Muscle of back (tissue), 3 donors: ENCODE measurements at regions not wholly inside any gene's neighbourhood (a gene's known extent, or its start where the extent isn't known, plus 50 kb on each side); places are given as distances from the start of the nearest gene placed in this dataset.

Experiments used
- DNase-seq, 3 donors: peaks; one replicate each; pipeline versions ENCODE4 v3.0.0 to v3.0.0-alpha.2; 2013

GRCh38 chr10:36057731-36058130 is 415.6 kb upstream of the FZD8 start:
- no peak for DNase-seq

DNA sequence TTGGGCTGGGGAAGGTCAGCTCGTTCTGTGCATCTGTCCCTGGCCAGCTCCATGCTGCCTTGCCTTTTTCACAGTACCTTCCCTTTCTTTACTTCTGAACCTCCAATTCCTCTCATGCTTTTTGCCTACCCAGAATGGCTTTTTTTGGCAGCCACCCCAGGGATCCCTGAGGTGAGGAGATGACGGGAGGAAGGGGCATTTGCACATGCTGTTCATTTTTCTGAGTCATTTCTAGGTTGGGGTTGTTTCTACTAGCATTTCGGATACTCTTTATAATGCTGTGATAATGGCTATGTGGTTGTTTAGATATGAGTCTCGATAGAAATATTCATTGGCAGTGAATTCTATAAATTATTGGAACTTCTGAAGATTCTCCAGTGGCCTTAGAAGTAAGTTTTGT is 415.1 kb upstream of the FZD8 start:
- DNase-seq = no peak

- DNase-seq = no peak
Measured at GRCh38 chr10:36053775-36054174, 411.7 kb upstream of the FZD8 start.

DNA sequence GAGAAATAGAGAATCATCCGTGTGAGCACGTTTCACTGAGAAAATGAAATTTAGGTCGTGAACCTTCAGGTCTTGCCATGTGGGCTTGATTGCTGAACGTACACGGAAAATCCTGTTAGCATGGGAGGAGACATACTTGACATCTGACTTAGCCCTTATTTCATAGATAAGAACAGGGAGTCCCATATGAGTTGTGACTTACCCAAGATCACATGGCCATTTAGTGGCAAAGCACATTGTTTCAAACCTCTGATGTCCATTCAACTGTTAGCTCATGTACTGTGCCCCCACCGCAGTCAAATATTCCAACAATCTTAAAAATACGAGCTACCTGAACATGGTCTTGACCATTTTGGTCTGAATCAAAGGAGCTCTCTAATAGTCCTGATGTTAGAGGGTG is 411.2 kb upstream of the FZD8 start:
- DNase-seq = no peak

- DNase-seq = peak; percentile 64 to 93 (median 77)
Measured at GRCh38 chr10:36051500-36051991, 409.4 kb upstream of the FZD8 start.

- peak; percentile 74 to 84 (median 76) for DNase-seq
Measured at GRCh38 chr10:36050763-36051499, 408.8 kb upstream of the FZD8 start.

DNA sequence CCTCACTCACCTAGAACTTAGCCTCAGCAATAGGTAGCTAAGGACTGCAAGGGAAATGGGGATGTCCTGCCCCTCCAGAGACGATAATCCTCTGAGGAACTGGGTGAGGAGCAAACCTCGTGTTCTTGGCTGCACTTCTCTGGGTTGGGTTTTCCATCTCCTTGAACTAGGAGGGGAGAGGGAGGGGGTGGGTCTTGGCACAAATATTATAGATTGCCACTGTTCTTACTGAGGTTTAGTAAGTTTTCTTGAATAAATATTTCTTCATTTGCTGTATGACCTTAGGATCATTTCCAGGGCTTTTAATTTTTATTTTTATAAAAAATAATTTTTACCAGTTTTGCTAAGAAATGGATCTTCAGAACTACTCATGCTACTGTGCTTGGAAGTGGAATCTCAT is 406.7 kb upstream of the FZD8 start:
- DNase-seq = no peak

DNA sequence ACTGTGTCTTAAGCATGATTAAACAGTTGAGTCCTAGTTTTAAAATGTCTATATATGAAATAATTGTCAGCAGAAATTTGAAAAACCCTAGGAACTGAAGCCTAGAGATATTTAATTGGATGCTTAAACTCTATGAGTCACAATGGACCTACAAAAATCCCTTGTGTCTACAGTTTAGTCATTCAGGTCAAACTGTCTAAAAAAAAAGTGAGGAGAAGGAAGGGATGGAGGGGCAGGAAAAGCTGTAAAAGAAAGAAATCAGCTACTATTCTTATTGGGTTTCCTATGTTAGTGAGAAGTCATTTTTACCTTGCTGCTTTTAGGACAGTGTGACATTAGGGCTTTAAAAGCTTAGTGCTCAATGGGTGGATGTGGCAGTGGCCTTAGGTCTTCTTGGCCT is 406.1 kb upstream of the FZD8 start:
- DNase-seq = no peak

- DNase-seq = no peak
Measured at GRCh38 chr10:36042135-36042534, 400.0 kb upstream of the FZD8 start.

DNA sequence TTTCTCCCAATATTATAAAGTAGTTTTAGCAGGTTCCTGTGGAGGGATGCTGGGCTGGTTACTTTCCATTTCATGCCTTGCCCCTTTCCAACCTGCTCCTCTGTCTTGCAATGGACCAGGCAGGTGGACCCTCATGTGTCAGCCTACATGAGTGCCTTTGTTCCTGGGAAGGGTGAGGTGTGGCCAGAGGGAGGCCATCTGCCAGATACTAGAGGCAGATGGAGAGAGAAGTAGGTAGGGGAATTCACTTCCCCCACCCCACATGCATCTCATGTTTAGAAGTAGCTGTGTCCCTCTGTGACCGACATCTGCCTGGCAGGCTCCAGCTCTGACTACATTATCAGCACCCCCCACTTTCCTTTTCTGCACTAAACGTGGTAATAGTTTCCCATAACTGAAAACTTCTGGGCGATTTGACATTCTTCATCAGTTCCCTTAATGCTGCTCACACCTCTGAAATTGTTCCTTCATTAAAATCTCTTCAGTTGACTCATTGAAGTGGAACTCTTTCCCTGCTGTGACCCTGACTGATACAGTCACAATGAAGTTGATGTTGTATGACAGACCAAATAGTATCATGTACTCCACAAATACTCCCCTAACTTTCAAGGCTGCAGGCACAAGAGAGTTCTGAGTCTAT is 396.3 kb upstream of the FZD8 start:
- no peak for DNase-seq

DNA sequence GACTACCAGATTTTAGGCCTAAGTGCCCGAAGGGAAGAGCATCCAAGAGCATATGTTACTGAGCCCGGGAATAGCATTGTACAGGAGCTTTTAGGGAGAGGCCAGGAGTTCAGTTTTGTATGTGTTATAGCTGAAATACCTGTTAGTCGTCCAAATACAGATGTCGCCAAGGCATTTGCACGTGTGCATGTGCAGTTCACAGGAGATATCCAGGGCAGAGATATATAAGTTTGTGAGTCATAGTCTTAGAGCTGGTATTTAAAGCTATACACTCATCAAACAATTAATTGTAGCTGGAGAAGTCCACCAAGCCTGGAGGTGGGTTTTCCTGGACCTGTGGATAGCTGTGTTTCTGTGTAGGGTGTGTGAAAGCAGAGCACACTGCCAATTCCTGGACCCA is 394.0 kb upstream of the FZD8 start:
- DNase-seq = no peak

DNA sequence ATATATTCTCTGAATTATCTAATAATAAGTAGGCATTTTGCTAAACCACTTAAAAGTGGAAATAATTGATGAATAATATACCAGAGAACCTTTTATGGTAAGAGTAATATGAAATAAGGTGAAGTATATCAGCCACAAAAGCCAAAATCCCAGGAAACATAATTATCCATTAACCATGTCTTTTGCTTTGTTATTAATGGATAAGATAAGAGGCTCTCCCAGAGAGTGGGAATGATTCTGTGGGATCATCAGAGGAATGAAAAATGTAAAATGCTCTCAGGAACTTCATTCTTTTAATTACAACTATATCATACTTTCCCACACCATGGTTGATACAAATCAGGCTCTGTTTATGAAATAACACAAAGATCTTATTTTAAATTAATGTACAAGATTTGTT is 391.7 kb upstream of the FZD8 start:
- DNase-seq = no peak

- DNase-seq = no peak
Measured at GRCh38 chr10:36030516-36030915, 388.4 kb upstream of the FZD8 start.

- no peak for DNase-seq
Measured at GRCh38 chr10:36026656-36027390, 384.7 kb upstream of the FZD8 start.

DNA sequence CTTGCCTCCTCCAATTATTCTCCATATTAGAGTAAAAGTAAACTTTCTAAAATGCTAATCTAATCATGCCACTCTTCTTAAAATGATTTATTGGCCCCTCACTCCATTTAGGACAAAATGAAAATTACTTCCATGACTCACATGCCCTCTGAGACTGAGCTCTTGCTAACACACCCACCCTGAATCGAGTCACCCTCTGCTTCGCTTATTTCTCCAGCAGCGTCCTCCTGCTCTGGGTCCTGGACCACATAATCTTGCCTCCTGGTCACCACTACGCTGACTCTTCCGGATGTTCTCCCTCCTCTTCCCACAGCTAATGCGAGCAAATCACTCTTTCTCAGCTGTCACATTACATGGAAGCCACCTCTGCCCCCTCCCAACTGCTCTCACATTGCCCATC is 384.0 kb upstream of the FZD8 start:
- DNase-seq = no peak

- DNase-seq = peak in 2 of 3 donors; percentile 20 to 49
Measured at GRCh38 chr10:36023939-36024338, 381.8 kb upstream of the FZD8 start.

DNA sequence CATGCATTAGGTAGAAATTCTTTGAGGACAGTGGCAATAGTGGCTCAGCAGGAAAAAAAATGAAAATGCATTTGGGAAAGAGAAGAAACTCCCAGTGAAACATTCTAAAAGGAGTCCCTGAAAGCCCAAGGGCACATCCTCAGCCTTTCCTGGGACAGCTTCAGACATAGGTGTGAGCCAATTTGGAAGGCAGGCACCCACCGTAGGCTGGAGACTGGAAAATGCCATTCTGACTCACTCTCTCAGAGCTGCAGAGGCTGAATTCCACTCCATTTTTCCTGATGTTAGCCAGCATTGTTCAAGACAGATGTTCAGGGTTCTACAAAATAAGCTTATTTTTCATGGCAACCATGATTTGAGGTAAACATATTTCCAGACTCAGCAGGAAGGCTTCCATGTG is 379.0 kb upstream of the FZD8 start:
- no peak for DNase-seq

GRCh38 chr10:36019749-36020148 is 377.7 kb upstream of the FZD8 start:
- DNase-seq = no peak

DNA sequence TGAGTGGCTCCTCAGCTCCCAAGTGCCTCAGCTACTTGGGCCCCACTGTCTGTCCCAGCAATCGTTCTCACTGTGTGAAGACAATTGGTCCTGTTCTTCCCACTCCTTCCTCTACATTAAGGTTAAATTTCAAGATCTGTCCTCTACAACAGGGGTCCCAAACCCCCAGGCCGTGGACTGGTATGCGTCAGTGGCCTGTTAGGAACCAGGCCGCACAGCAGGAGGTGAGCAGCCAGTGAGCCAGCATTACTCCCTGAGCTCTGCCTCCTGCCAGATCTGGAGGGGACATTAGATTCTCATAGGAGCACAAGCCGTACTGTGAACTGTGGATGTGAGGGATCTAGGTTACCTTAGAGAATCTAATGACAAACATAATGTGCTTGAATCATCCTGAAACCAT is 376.9 kb upstream of the FZD8 start:
- no peak for DNase-seq

- no peak for DNase-seq
Measured at GRCh38 chr10:36017137-36017536, 375.0 kb upstream of the FZD8 start.

GRCh38 chr10:36007369-36007768 is 365.3 kb upstream of the FZD8 start:
- no peak for DNase-seq

GRCh38 chr10:36003688-36004087 is 361.6 kb upstream of the FZD8 start:
- DNase-seq = no peak

- DNase-seq = no peak
Measured at GRCh38 chr10:36003031-36003600, 361.0 kb upstream of the FZD8 start.
